ENCODE measurements at regions not wholly inside any gene's neighbourhood (a gene's known extent, or its start where the extent isn't known, plus 50 kb on each side); places are given as distances from the start of the nearest gene placed in this dataset.

GRCh38 chr1:218200979-218201378, 84.1 kb upstream of the RRP15 start:
- TF ChIP-seq CTCF (IDR thresholded peaks at IDR 0.05; ENCODE audit: low read depth, low read length), result no peak
- DNase-seq (ENCODE audit: extremely low read depth, low read depth), result no peak

GRCh38 chr1:218201601-218202000, 83.5 kb upstream of the RRP15 start:
- no peak for DNase-seq (ENCODE audit: extremely low read depth, low read depth)
- no peak for TF ChIP-seq CTCF (IDR thresholded peaks at IDR 0.05; ENCODE audit: low read depth, low read length)

GRCh38 chr1:218205721-218206120, 79.4 kb upstream of the RRP15 start:
- no peak for DNase-seq (ENCODE audit: extremely low read depth, low read depth)
- no peak for TF ChIP-seq CTCF (IDR thresholded peaks at IDR 0.05; ENCODE audit: low read depth, low read length)

- DNase-seq (ENCODE audit: extremely low read depth, low read depth), result no peak
- TF ChIP-seq CTCF (IDR thresholded peaks at IDR 0.05; ENCODE audit: low read depth, low read length), result no peak
Observed at GRCh38 chr1:218207194-218207593, 77.9 kb upstream of the RRP15 start.

GRCh38 chr1:218209351-218209861, 75.7 kb upstream of the RRP15 start:
- TF ChIP-seq CTCF (IDR thresholded peaks at IDR 0.05; ENCODE audit: low read depth, low read length), result no peak
- peak; percentile 57 for DNase-seq (ENCODE audit: extremely low read depth, low read depth)

- no peak for DNase-seq (ENCODE audit: extremely low read depth, low read depth)
- TF ChIP-seq CTCF (IDR thresholded peaks at IDR 0.05; ENCODE audit: low read depth, low read length), result no peak
Observed at GRCh38 chr1:218211241-218211640, 73.9 kb upstream of the RRP15 start.

- DNase-seq (ENCODE audit: extremely low read depth, low read depth), result no peak
- TF ChIP-seq CTCF (IDR thresholded peaks at IDR 0.05; ENCODE audit: low read depth, low read length), result no peak
Observed at GRCh38 chr1:218217040-218217439, 68.1 kb upstream of the RRP15 start.
